K562 (cell line): ENCODE measurements at regions not wholly inside any gene's neighbourhood (a gene's known extent, or its start where the extent isn't known, plus 50 kb on each side); places are given as distances from the start of the nearest gene placed in this dataset.
A peak's percentile ranks its signal among the peaks of the same experiment; 100 is the strongest.

Source experiments
- ATF1 ChIP-seq, 2 experiments: fragments of 450-650 bp in 1 of 2; IDR thresholded peaks; 2 replicates each; pipeline ENCODE4 v1.6.1; 2016; ENCODE audit warnings: missing compliant biosample characterization in 1 of 2, missing genetic modification characterization in 1 of 2
- ATF7 ChIP-seq: fragments of 450-650 bp; IDR thresholded peaks from 2 replicates; pipeline ENCODE4 v1.7.1; 2014; ENCODE audit warnings: mild to moderate bottlenecking, moderate library complexity
- BRF1 ChIP-seq: IDR thresholded peaks from 3 replicates; pipeline ENCODE4 v1.6.1; 2011; ENCODE audit warnings: borderline replicate concordance, mild to moderate bottlenecking; ENCODE audit not compliant: insufficient read length; ENCODE audit errors: extremely low read depth
- CAMTA2 ChIP-seq: fragments of 250-450 bp; sonication (Bioruptor Pico); conservative IDR thresholded peaks from 2 replicates; pipeline ENCODE4 v1.5.1; 2022
- CGGBP1 ChIP-seq: fragments of 250-450 bp; sonication (Bioruptor Pico); IDR thresholded peaks from 2 replicates; pipeline ENCODE4 v1.9.0; 2021; ENCODE audit warnings: mild to moderate bottlenecking
- CHD1 ChIP-seq: fragments of 200-600 bp; sonication (generic); IDR thresholded peaks from one replicate; pipeline ENCODE4 v1.6.1; 2012; ENCODE audit warnings: mild to moderate bottlenecking, moderate library complexity, low read length, inconsistent platforms
- DEAF1 ChIP-seq: fragments of 450-650 bp; formaldehyde crosslinking; IDR thresholded peaks from 2 replicates; pipeline ENCODE4 v1.4.0; 2020; ENCODE audit warnings: mild to moderate bottlenecking, moderate library complexity
- ELF2 ChIP-seq: fragments of 250-450 bp; sonication (Bioruptor Pico); IDR thresholded peaks from 2 replicates; pipeline ENCODE4 v1.5.0; 2021; ENCODE audit warnings: mild to moderate bottlenecking
- ESRRA ChIP-seq: fragments of 450-650 bp; IDR thresholded peaks from 2 replicates; pipeline ENCODE4 v1.6.1; 2014; ENCODE audit warnings: low read depth, mild to moderate bottlenecking, moderate library complexity, borderline replicate concordance
- ESRRB ChIP-seq: fragments of 250-450 bp; sonication (Bioruptor Pico); IDR thresholded peaks from 2 replicates; pipeline ENCODE4 v1.5.0; 2020; ENCODE audit warnings: mild to moderate bottlenecking, moderate library complexity, borderline replicate concordance
- FOXP1 ChIP-seq: sonication (generic); formaldehyde crosslinking; IDR thresholded peaks from 2 replicates; pipeline ENCODE4 v1.8.0; 2022; ENCODE audit warnings: mild to moderate bottlenecking, missing genetic modification reagents
- GTF2A2 ChIP-seq: IDR thresholded peaks from 2 replicates; pipeline ENCODE4 v1.6.1; 2016; ENCODE audit warnings: mild to moderate bottlenecking, missing genetic modification characterization, missing compliant biosample characterization
- GTF2B ChIP-seq: IDR thresholded peaks from 2 replicates; pipeline ENCODE4 v1.6.1; 2011; ENCODE audit not compliant: insufficient read length; ENCODE audit errors: extremely low read depth
- HMG20B ChIP-seq: fragments of 250-450 bp; sonication (Bioruptor Pico); IDR thresholded peaks from 2 replicates; pipeline ENCODE4 v1.5.0; 2021; ENCODE audit warnings: mild to moderate bottlenecking
- MCM2 ChIP-seq: fragments of 450-650 bp; IDR thresholded peaks from 2 replicates; pipeline ENCODE4 v1.6.1; 2017; ENCODE audit warnings: low read depth, mild to moderate bottlenecking
- MECOM ChIP-seq: fragments of 250-450 bp; sonication (Bioruptor Pico); IDR thresholded peaks from 2 replicates; pipeline ENCODE4 v1.8.0; 2022; ENCODE audit warnings: inconsistent platforms
- MED1 ChIP-seq: sonication (generic); formaldehyde crosslinking; IDR thresholded peaks from 2 replicates; pipeline ENCODE4 v1.8.1; 2023; ENCODE audit warnings: missing genetic modification reagents, borderline replicate concordance
- MTA1 ChIP-seq: fragments of 450-650 bp; IDR thresholded peaks from 2 replicates; pipeline ENCODE4 v1.6.1; 2017; ENCODE audit warnings: borderline replicate concordance
- RBM17 ChIP-seq: fragments of 200-400 bp; formaldehyde crosslinking; IDR thresholded peaks from 2 replicates; pipeline ENCODE4 v1.6.1; 2017; ENCODE audit warnings: low read depth, mild to moderate bottlenecking, low read length, borderline replicate concordance
- SAFB ChIP-seq: fragments of 200-400 bp; formaldehyde crosslinking; IDR thresholded peaks from 2 replicates; pipeline ENCODE4 v1.6.1; 2017; ENCODE audit warnings: low read depth, low read length, borderline replicate concordance
- SNIP1 ChIP-seq: fragments of 450-650 bp; IDR thresholded peaks from 2 replicates; pipeline ENCODE4 v1.7.1; 2017; ENCODE audit warnings: low read depth, mild to moderate bottlenecking
- TARDBP ChIP-seq: fragments of 450-650 bp; IDR thresholded peaks from 2 replicates; pipeline ENCODE4 v1.6.1; 2016
- TCF15 ChIP-seq: fragments of 250-450 bp; sonication (Bioruptor Pico); IDR thresholded peaks from 2 replicates; pipeline ENCODE4 v1.8.0; 2022; ENCODE audit warnings: moderate library complexity, mild to moderate bottlenecking, inconsistent platforms
- TEAD2 ChIP-seq: fragments of 450-650 bp; IDR thresholded peaks from 2 replicates; pipeline ENCODE4 v1.6.1; 2016; ENCODE audit warnings: missing genetic modification characterization, control low read depth, missing compliant biosample characterization
- ZNF197 ChIP-seq: fragments of 200-800 bp; sonication (Bioruptor generic); IDR thresholded peaks from 2 replicates; pipeline ENCODE4 v1.6.1; 2016; ENCODE audit warnings: low read depth, missing genetic modification characterization, missing compliant biosample characterization
- ZNF239 ChIP-seq: fragments of 250-450 bp; sonication (Bioruptor Pico); IDR thresholded peaks from 2 replicates; pipeline ENCODE4 v1.4.0; 2020; ENCODE audit warnings: mild to moderate bottlenecking
- ZNF408 ChIP-seq: fragments of 250-450 bp; sonication (Bioruptor Pico); IDR thresholded peaks from 2 replicates; pipeline ENCODE4 v1.4.0; 2020; ENCODE audit warnings: low read depth, mild to moderate bottlenecking, moderate library complexity
- ZNF512 ChIP-seq: IDR thresholded peaks from 2 replicates; pipeline ENCODE4 v1.6.1; 2016; ENCODE audit warnings: missing genetic modification characterization, missing compliant biosample characterization

GRCh38 chr5:8057769-8058168 is 188.8 kb downstream of the MTRR start (continued):
- TF ChIP-seq MECOM (CRISPR knock-in tag) = no peak
- TF ChIP-seq DEAF1 = no peak
- no peak for TF ChIP-seq TCF15 (CRISPR knock-in tag)
- TF ChIP-seq CGGBP1 (CRISPR knock-in tag) = no peak
- no peak for TF ChIP-seq SNIP1
- TF ChIP-seq HMG20B (CRISPR knock-in tag) = no peak
- no peak for TF ChIP-seq ZNF197 (CRISPR knock-in tag)
- no peak for TF ChIP-seq ELF2 (CRISPR knock-in tag)
- no peak for TF ChIP-seq TEAD2
- no peak for TF ChIP-seq CHD1
- no peak for TF ChIP-seq ZNF239 (CRISPR knock-in tag)
- TF ChIP-seq ESRRA = no peak
- TF ChIP-seq MED1 (CRISPR knock-in tag) = no peak
- no peak for TF ChIP-seq MTA1
- TF ChIP-seq GTF2A2 = no peak
- no peak for TF ChIP-seq ZNF408
- no peak for TF ChIP-seq CAMTA2
- no peak for TF ChIP-seq MCM2
- no peak for TF ChIP-seq ATF1 (CRISPR knock-in tag; IDR thresholded peaks at IDR 0.05)
- TF ChIP-seq ATF1 (tag; IDR thresholded peaks at IDR 0.05) = 0 out of 2 replicates have a peak, but pooled peaks have one; percentile 18
- no peak for TF ChIP-seq BRF1
- no peak for TF ChIP-seq GTF2B
- TF ChIP-seq ZNF512 = no peak
- TF ChIP-seq SAFB = no peak
- TF ChIP-seq TARDBP = no peak
- TF ChIP-seq ESRRB (CRISPR knock-in tag) = no peak
- 0 out of 2 replicates have a peak, but pooled peaks have one; percentile 20 for TF ChIP-seq ATF7
- TF ChIP-seq RBM17 = no peak
- TF ChIP-seq FOXP1 (CRISPR knock-in tag) = no peak
